MG63 (cell line): ENCODE measurements at regions not wholly inside any gene's neighbourhood (a gene's known extent, or its start where the extent isn't known, plus 50 kb on each side); places are given as distances from the start of the nearest gene placed in this dataset.

Experiments used
- DNase-seq: peaks from one replicate; pipeline ENCODE4 v3.0.0-alpha.2; 2020
- H3K27me3 ChIP-seq: fragments of 250-450 bp; sonication (Bioruptor Pico); 2 replicates; pipeline ENCODE4 v1.5.1; 2020; ENCODE audit warnings: mild to moderate bottlenecking, moderate library complexity
- H3K36me3 ChIP-seq: fragments of 250-450 bp; sonication (Bioruptor Pico); 2 replicates; pipeline ENCODE4 v1.5.1; 2020; ENCODE audit warnings: mild to moderate bottlenecking, moderate library complexity
- H3K4me3 ChIP-seq: fragments of 250-450 bp; sonication (Bioruptor Pico); 2 replicates; pipeline ENCODE4 v1.5.1; 2020; ENCODE audit warnings: mild to moderate bottlenecking, moderate library complexity
- H3K9me3 ChIP-seq: fragments of 250-450 bp; sonication (Bioruptor Pico); 2 replicates; pipeline ENCODE4 v1.5.1; 2020; ENCODE audit warnings: mild to moderate bottlenecking, moderate library complexity

DNA sequence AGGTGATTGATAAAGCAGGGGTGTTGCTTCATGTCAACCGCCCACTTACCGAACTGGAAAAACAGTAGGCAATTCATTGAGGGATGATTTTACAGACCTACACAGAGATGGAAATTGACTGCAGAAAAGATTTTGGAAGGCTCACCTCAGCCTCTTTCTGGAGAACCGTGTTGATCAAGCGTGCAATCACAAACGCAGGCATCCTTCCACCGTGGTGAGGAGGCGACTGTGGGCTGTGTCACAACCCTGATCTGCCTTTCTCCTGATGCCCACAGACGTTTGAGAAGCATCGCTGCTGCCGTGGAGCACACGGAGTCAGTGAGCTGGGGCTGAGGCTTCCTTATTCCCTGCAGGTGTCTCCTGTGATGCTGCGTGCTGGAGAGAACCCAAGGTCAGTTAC lies 132.0 kb downstream of the TMEM18 start:
- Histone ChIP-seq H3K4me3 (no peak overlapping the region), H3K36me3 (no peaks in the 10 kb centered on the region), H3K27me3 (no peaks in the 10 kb centered on the region), H3K9me3 (no peaks in the 10 kb centered on the region)
- DNase-seq = no peak

DNA sequence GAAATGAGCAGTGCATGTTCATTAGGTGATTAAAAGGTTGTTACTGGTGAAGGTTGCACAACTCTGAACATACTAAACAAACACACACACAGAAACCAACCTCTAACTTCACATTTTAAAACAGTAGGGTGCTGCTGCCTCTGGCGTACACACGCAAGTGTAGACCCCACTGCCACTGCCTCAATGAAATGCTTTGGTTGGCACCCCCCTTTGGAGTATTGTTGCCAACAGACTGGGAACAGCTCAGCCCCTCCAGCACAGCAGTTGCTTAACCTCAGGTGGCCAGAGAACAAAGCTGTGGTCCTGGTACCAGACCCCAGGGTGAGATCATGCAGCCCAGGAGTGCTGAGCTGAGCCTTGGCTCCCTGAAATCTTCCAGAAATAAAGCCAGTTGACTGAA lies 138.6 kb downstream of the TMEM18 start:
- Histone ChIP-seq H3K4me3 (no peak overlapping the region), H3K36me3 (no peaks in the 10 kb centered on the region), H3K9me3 (peaks cover 5% of the 10 kb centered on the region; the same call in 1 of the 2 replicates), H3K27me3 (no peaks in the 10 kb centered on the region)
- DNase-seq = no peak

DNA sequence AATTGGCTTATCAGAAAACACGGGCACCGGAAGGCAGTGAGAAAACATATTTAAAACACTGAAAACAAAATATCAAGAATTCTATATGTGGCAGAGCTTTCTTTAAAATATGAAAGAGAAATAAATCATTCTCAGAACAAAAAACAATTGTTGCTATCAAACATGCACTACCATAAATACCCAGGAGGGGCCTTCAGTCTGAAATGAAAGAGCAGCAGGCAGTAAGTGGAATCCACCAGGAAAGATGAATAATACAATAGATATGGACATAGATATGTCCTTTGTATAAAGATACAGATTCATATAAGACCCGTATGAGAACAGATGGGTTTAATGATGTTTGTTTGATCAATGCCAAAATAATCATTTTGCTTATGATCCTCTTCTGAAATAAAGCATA lies 142.0 kb downstream of the TMEM18 start:
- H3K27me3 ChIP-seq = no peaks in the 10 kb centered on the region
- H3K4me3 ChIP-seq = no peak overlapping the region
- no peak for DNase-seq
- peaks cover 5% of the 10 kb centered on the region; the same call in 1 of the 2 replicates for H3K9me3 ChIP-seq
- no peaks in the 10 kb centered on the region for H3K36me3 ChIP-seq

DNA sequence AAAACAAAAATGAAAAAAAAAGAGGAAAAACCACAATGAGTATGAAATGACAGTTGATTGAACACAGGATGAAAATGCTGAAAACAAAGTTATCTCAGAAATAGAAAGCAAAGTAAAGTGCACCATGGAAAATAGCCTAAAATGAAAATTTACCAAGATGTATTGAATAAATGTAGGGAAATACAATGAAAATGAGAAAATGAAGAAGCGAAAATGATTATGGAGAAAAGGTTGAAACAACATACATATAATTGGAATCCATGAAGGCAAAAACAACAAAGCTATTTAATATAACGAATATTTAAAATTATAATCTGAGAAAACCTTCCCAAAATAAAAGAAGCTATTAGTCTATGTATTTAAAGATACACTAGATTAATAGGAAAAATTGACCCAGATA lies 147.4 kb downstream of the TMEM18 start:
- Histone ChIP-seq H3K9me3 (no peaks in the 10 kb centered on the region), H3K36me3 (no peaks in the 10 kb centered on the region), H3K27me3 (no peaks in the 10 kb centered on the region), H3K4me3 (no peak overlapping the region)
- no peak for DNase-seq

DNA sequence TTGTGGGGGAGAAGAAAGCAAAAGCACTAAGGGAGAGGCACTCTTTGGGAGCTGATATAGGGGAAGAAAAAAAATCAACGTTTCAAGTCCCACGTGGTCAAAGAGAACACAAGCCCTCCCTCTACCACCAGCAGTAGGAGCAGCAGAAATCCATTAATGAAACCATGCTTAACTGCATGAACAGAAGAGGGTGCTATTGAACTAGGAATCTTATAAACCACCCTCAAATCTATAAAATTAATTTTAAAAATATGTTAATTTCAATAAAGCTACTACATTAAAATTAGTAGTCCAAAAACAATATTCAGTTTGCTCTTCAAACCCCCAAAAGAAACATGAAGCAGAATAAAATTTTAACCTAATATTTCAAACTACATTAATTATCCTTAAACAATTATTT lies 147.8 kb downstream of the TMEM18 start:
- no peaks in the 10 kb centered on the region for H3K9me3 ChIP-seq
- no peak for DNase-seq
- H3K36me3 ChIP-seq = no peaks in the 10 kb centered on the region
- no peaks in the 10 kb centered on the region for H3K27me3 ChIP-seq
- no peak overlapping the region for H3K4me3 ChIP-seq

DNA sequence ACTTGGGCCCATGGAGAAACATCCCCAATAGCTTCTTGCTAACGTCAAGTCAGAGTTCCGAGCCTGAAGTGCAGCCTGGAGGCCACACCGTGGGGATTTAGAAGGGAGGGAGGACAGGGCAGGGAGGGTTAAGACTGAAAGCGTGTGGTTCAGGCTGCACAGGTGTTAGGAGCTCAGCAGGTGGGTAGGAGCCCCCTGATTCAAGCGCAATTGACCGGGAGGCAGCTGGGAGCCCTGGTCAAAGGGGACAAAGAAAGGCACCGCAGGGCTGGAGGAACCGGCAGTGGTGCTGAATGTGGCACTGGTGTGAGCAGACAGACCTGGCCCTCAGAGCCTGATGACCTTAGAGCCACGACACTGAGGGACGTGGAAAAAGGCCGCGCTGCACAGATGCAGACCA lies 149.6 kb downstream of the TMEM18 start:
- Histone ChIP-seq H3K27me3 (no peaks in the 10 kb centered on the region), H3K9me3 (no peaks in the 10 kb centered on the region), H3K4me3 (no peak overlapping the region), H3K36me3 (no peaks in the 10 kb centered on the region)
- no peak for DNase-seq

DNA sequence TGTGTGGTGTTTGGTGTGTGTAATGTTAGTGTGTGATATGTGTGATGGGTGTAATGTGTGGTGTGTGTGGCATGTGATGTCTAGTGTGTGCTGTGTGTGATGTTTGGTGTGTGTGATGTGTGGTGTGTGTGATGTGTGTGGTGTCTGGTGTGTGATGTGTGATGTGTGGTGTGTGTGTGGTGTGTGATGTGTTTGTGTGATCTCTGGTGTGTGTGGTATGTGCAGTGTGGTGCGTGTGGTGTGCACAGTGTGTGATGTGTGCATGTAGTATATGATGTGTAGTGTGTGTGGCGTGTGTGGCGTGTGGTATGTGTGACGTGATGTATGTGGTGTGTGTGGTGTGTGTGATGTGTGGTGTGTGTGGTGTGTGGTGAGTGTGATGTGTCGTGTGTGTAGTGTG lies 150.3 kb downstream of the TMEM18 start:
- no peak for DNase-seq
- no peaks in the 10 kb centered on the region for H3K27me3 ChIP-seq
- no peaks in the 10 kb centered on the region for H3K9me3 ChIP-seq
- H3K4me3 ChIP-seq = no peak overlapping the region
- no peaks in the 10 kb centered on the region for H3K36me3 ChIP-seq

DNA sequence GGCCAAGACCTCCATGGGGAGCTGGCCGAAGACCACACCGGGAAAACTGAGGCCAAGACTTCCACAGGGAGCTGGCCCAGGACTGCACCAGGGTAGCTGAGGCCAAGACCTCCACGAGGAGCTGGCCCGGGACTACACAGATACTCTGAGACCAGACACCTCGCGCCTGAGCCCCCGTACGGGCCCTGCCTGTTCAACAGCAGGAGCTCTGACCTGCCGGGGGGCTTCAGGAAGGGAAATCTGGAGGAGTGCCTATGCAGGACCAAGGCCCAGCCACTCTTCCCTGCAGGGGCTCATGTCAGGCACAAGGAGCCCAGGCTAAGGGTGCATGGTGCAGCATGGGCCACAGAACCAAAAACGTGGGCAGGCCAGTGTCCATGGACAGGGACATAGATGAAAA lies 151.6 kb downstream of the TMEM18 start:
- no peaks in the 10 kb centered on the region for H3K36me3 ChIP-seq
- H3K27me3 ChIP-seq = no peaks in the 10 kb centered on the region
- DNase-seq = no peak
- no peak overlapping the region for H3K4me3 ChIP-seq
- no peaks in the 10 kb centered on the region for H3K9me3 ChIP-seq

DNA sequence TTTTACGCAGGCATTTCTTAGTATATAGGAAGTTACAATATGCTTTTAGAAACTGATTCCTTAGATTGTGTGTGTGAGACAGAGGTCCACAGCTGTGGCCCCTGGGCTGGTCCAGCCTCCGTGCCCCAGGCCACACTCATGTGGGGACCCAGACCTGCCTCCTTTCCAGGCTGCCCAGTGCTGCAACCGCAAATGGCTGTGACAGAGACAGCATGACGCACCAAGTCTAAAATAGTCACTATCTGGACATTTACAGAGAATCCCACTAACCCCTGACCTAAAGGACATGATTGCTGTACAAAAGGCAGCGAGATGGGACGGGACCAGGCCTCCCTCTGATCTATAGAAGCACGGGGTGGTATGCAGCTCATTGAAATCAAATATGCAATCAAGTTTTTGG lies 152.2 kb downstream of the TMEM18 start:
- Histone ChIP-seq H3K36me3 (no peaks in the 10 kb centered on the region), H3K9me3 (no peaks in the 10 kb centered on the region), H3K4me3 (no peak overlapping the region), H3K27me3 (no peaks in the 10 kb centered on the region)
- DNase-seq = no peak

DNA sequence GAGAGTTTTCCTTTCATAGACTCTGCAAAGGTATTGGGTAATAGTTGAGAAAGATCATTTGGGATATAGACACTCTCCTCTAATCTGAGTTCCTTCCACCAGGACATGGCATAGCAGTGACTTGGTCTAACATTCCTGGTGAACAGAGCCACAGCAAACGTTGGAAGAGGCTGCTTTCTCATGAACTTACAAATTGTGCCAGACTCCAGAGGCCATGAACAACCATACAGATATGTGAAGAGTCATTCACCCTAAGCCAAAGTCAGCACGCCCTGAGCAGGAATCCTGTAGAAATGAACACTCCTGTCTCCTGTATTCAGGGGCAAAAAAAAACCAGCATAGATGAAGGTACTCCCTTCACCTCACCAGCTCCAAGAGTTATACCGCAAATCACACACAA lies 152.8 kb downstream of the TMEM18 start:
- Histone ChIP-seq H3K36me3 (no peaks in the 10 kb centered on the region), H3K4me3 (no peak overlapping the region), H3K9me3 (no peaks in the 10 kb centered on the region), H3K27me3 (no peaks in the 10 kb centered on the region)
- peak; percentile 67 for DNase-seq

DNA sequence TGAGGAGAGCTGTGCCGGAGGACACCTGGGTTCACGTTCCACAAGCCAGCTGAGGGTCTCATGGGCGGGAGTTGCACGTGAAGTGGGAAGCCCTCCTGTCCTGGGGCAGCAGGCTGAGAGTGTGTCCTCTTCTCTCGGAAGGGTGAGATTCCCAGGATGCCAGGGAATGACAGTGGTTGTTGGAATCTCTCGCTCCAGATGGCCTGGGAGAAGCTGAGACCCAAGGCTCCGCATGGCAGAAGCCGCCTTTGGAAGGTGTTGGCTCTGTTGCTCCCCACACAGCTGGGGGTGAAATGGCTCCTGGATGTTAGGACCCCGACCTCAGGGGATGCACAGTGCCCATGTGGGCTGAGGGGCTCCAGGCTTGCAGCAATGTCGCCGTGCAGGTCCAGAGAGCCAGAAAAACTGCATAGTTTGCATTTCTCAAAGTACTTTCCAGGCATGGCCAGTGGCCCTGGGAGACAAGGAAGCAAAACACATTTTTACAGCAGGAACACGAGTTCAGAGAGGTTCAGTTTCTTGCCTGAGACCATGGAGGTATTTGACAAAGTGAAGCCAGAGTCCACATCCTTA lies 153.4 kb downstream of the TMEM18 start:
- DNase-seq = no peak
- H3K9me3 ChIP-seq = no peaks in the 10 kb centered on the region
- H3K36me3 ChIP-seq = no peaks in the 10 kb centered on the region
- no peak overlapping the region for H3K4me3 ChIP-seq
- H3K27me3 ChIP-seq = no peaks in the 10 kb centered on the region

DNA sequence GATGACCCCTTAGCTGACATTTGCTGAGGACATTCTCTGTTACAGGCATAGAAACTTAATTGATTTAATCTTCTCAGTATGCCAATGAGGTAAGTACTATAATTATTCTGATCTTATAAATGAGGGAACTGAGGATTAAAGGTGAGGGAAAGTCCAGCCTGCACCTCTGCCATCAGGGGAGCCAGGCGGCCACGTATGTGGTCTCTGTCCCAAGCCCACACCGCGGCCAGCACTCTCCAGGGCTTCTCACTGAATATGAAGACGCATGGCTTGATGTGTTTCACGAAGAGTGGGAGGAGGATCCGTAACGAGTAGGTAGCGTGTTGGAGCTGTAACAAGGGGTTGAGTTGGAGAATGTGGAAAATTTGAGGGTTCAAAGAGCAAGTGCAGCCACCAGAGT lies 154.4 kb downstream of the TMEM18 start:
- no peak for DNase-seq
- H3K36me3 ChIP-seq = no peaks in the 10 kb centered on the region
- no peaks in the 10 kb centered on the region for H3K9me3 ChIP-seq
- H3K4me3 ChIP-seq = no peak overlapping the region
- no peaks in the 10 kb centered on the region for H3K27me3 ChIP-seq

DNA sequence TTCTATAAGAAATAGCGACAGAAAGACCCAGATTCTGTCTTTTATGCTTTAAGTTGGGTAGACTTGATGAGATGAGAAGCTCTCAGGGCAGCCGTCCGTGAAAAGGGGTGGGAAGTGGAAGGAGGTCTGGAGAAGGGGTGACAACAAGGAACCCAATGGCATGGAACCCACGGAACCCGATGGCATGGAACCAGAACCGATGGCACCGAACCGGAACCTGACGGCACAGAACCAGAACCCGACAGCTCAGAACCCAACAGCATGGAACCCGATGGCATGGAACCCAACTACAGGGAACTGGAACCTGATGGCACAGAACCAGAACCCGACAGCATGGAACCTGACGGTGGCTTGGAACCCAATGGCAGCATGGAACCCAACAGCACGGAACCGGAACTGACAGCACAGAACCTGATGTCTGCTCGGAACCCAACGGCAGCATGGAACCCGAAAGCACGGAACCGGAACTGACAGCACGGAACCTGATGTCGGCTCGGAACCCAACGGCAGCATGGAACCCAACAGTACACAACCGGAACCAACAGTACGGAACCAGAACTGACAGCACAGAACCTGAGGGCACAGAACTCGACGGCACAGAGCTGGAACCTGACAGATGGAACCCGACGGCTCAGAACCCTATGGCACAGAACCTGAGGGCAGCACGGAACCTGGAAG lies 155.2 kb downstream of the TMEM18 start:
- no peaks in the 10 kb centered on the region for H3K27me3 ChIP-seq
- no peak overlapping the region for H3K4me3 ChIP-seq
- no peaks in the 10 kb centered on the region for H3K9me3 ChIP-seq
- no peaks in the 10 kb centered on the region for H3K36me3 ChIP-seq
- DNase-seq = no peak

DNA sequence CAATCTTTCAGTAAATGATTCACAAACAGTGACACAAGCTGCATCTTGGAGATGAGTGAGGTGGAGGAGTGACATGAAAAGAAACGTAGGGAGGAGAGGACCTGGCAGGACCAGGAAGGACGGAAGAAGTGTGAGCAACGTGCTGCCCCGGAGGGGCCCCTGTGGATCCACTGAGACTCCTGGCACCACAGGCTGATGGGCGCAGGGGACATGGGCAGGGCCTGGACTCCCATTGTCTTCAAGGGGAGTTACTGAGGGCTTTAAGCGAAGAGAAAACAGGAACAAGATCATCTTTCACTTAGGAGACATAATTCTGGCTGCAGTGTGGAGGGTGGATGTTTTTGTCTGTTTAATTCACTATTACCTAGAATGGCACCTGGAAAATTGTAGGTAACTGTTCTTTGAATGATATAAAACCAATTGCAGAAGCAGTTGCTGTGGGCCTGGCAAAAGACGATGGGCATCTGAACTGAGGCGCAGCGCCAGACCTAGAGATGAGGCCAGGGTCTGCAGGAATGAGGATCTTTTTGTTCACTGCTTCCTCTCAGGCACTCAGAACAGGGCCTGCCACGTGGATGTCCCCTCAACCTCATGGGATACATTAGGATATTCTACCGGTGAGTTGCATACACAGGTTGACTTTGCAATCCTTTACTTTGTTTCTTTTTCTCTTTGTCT lies 156.4 kb downstream of the TMEM18 start:
- H3K27me3 ChIP-seq = no peaks in the 10 kb centered on the region
- DNase-seq = no peak
- H3K9me3 ChIP-seq = no peaks in the 10 kb centered on the region
- no peaks in the 10 kb centered on the region for H3K36me3 ChIP-seq
- H3K4me3 ChIP-seq = no peak overlapping the region

DNA sequence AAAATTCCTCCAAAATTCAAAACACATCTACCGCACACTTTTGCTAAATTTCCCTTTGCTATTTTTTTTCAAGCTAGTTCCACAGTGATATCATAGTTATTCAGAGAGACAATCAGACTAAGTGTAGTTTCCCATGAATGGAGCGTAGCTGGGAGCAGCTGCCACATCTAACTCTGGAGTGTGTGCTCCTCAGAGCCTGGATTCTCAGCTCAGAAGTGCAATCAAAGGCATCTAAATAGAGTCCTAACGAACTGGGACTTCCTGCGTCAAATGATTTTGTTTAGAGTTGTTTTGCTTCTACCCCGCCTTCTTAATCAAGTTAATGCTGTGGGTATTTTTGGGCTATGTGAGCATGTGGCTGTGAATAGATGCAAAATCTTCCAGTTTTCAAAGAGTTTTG lies 160.3 kb downstream of the TMEM18 start:
- Histone ChIP-seq H3K9me3 (no peaks in the 10 kb centered on the region), H3K4me3 (no peak overlapping the region)

DNA sequence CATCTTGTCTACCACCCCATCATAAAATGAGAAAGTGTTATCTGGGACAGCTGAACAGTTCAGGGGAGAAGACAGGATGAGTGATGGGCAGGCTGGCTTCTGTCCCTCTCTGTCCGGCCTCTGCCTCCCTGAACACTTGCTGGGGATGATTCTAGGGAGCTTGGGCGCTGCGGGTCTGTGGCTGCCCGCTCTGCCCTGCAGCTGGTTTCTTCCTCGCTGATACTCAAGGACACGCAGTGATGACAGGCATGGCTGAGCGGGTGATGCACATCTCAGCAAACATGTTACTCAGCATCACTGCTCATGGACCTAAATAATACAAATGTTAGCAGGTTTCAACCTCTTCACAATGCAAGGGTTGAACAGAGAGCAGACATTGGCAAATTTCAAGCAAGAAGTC lies 161.1 kb downstream of the TMEM18 start:
- Histone ChIP-seq H3K27me3 (no peaks in the 10 kb centered on the region), H3K4me3 (no peak overlapping the region), H3K9me3 (no peaks in the 10 kb centered on the region), H3K36me3 (no peaks in the 10 kb centered on the region)
- no peak for DNase-seq

More for the DNA sequence above, 160.3 kb downstream of the TMEM18 start:
- no peaks in the 10 kb centered on the region for H3K27me3 ChIP-seq
- no peak for DNase-seq
- H3K36me3 ChIP-seq = no peaks in the 10 kb centered on the region

DNA sequence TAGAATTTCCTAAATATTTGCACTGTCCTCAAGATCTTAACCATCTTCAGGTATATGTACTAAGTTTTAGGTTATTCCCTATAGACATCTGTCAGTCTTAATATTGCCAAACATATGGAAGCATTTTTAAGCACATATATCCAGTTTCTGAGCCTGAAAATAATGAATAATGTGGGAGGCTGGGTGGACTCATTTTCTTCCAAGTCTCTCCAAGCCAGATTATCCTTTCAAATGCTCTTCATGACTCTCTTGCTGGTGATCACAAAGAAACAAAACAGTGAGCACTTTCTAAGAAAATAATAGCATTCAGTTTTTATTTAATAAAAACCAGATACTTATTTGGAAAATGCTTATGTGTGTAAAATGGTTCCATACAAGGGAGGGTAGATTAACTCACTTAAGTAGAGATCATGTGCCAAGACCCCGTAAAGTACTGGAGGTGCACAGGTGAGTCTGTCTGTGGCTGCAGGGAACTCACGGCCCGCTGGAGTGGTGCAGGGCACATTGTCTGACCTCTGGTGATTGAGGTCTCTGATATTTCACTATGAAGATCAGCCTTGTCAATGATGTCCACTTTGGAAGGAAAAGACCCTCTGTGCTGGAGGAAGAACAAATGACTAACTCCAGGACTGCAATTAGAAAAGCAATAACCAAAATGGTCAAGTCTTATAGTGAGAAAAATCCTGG lies 161.6 kb downstream of the TMEM18 start:
- DNase-seq = no peak
- H3K9me3 ChIP-seq = no peaks in the 10 kb centered on the region
- H3K27me3 ChIP-seq = no peaks in the 10 kb centered on the region
- H3K36me3 ChIP-seq = no peaks in the 10 kb centered on the region
- H3K4me3 ChIP-seq = no peak overlapping the region
